HL-60/S4 treated with phorbol 12-myristate 13-acetate at 8.2 ng/mL for 4 days and 3 days (cell line): ENCODE measurements at regions not wholly inside any gene's neighbourhood (a gene's known extent, or its start where the extent isn't known, plus 50 kb on each side); places are given as distances from the start of the nearest gene placed in this dataset.

Experiments
- in situ Hi-C: fragments of 300-500 bp; cut with MboI; formaldehyde crosslinking; loops from 2 replicates; pipeline ENCODE4 v1.15.0; 2022; ENCODE audit warnings: low sequenced_read_pairs

GRCh38 chr15:66925721-66926120, 139.7 kb upstream of the SMAD3 start:
- in situ Hi-C loops: loop anchor here (25.0 kb wide), 1 partner anchor 512 kb away; no protein-coding TSS in a partner anchor

- in situ Hi-C loops: loop anchor here (25.0 kb wide), 1 partner anchor 510 kb away; no protein-coding TSS in a partner anchor
Measured at GRCh38 chr15:66927201-66928077, 138.0 kb upstream of the SMAD3 start.

- in situ Hi-C loops: loop anchor here (25.0 kb wide), 1 partner anchor 509 kb away; no protein-coding TSS in a partner anchor
Measured at GRCh38 chr15:66928101-66928500, 137.3 kb upstream of the SMAD3 start.

- in situ Hi-C loops: loop anchor here (25.0 kb wide), 1 partner anchor 509 kb away; no protein-coding TSS in a partner anchor
Measured at GRCh38 chr15:66928784-66929183, 136.6 kb upstream of the SMAD3 start.

GRCh38 chr15:66929843-66930402, 135.5 kb upstream of the SMAD3 start:
- in situ Hi-C loops: loop anchor here (25.0 kb wide), 1 partner anchor 507 kb away; no protein-coding TSS in a partner anchor

GRCh38 chr15:66931768-66932633, 133.4 kb upstream of the SMAD3 start:
- in situ Hi-C loops: loop anchor here (25.0 kb wide), 1 partner anchor 505 kb away; no protein-coding TSS in a partner anchor

- in situ Hi-C loops: loop anchor here (25.0 kb wide), 1 partner anchor 505 kb away; no protein-coding TSS in a partner anchor
Measured at GRCh38 chr15:66932634-66933024, 132.8 kb upstream of the SMAD3 start.

GRCh38 chr15:66933932-66934867, 131.2 kb upstream of the SMAD3 start:
- in situ Hi-C loops: loop anchor here (25.0 kb wide), 1 partner anchor 503 kb away; no protein-coding TSS in a partner anchor

GRCh38 chr15:66934868-66935520, 130.4 kb upstream of the SMAD3 start:
- in situ Hi-C loops: loop anchor here (25.0 kb wide), 1 partner anchor 502 kb away; no protein-coding TSS in a partner anchor

GRCh38 chr15:66935688-66936087, 129.7 kb upstream of the SMAD3 start:
- in situ Hi-C loops: loop anchor here (25.0 kb wide), 1 partner anchor 502 kb away; no protein-coding TSS in a partner anchor

GRCh38 chr15:66936109-66936860, 129.1 kb upstream of the SMAD3 start:
- in situ Hi-C loops: loop anchor here (25.0 kb wide), 1 partner anchor 501 kb away; no protein-coding TSS in a partner anchor

GRCh38 chr15:66936861-66937582, 128.4 kb upstream of the SMAD3 start:
- in situ Hi-C loops: loop anchor here (25.0 kb wide), 1 partner anchor 500 kb away; no protein-coding TSS in a partner anchor

GRCh38 chr15:66937588-66937987, 127.8 kb upstream of the SMAD3 start:
- in situ Hi-C loops: loop anchor here (25.0 kb wide), 1 partner anchor 500 kb away; no protein-coding TSS in a partner anchor

- in situ Hi-C loops: loop anchor here (25.0 kb wide), 1 partner anchor 499 kb away; no protein-coding TSS in a partner anchor
Measured at GRCh38 chr15:66938114-66938830, 127.1 kb upstream of the SMAD3 start.

- in situ Hi-C loops: loop anchor here (25.0 kb wide), 1 partner anchor 498 kb away; no protein-coding TSS in a partner anchor
Measured at GRCh38 chr15:66939016-66939415, 126.4 kb upstream of the SMAD3 start.

GRCh38 chr15:66939451-66940023, 125.9 kb upstream of the SMAD3 start:
- in situ Hi-C loops: loop anchor here (25.0 kb wide), 1 partner anchor 498 kb away; no protein-coding TSS in a partner anchor
